GM13977 (cell line): ENCODE measurements at regions not wholly inside any gene's neighbourhood (a gene's known extent, or its start where the extent isn't known, plus 50 kb on each side); places are given as distances from the start of the nearest gene placed in this dataset.

Experiments used
- DNase-seq: peaks from one replicate; pipeline ENCODE4 v3.0.0; 2012; ENCODE audit warnings: low spot score
- CTCF ChIP-seq: IDR thresholded peaks from 2 replicates; pipeline ENCODE4 v1.5.1; 2012; ENCODE audit warnings: mild to moderate bottlenecking, control low read depth; ENCODE audit not compliant: insufficient read depth; ENCODE audit errors: extremely low read depth, missing control alignments
- in situ Hi-C: fragments of 300-500 bp; cut with MboI; formaldehyde crosslinking; loops from one replicate; pipeline ENCODE4 v1.12.0; 2022; ENCODE audit warnings: low sequenced_read_pairs, low pct_unique_long_range_greater_than_20kb, mixed read lengths, inconsistent platforms; ENCODE audit not compliant: unreplicated experiment

GRCh38 chr11:24134879-24135589 lies 361.8 kb upstream of the LUZP2 start:
- no peak for DNase-seq
- TF ChIP-seq CTCF = no peak
- in situ Hi-C loops = no loop called here

GRCh38 chr11:24142062-24142461 lies 354.8 kb upstream of the LUZP2 start:
- no peak for TF ChIP-seq CTCF
- DNase-seq = no peak
- in situ Hi-C loops = no loop called here

GRCh38 chr11:24145411-24145810 lies 351.4 kb upstream of the LUZP2 start:
- in situ Hi-C loops = no loop called here
- DNase-seq = no peak
- TF ChIP-seq CTCF = no peak

DNA sequence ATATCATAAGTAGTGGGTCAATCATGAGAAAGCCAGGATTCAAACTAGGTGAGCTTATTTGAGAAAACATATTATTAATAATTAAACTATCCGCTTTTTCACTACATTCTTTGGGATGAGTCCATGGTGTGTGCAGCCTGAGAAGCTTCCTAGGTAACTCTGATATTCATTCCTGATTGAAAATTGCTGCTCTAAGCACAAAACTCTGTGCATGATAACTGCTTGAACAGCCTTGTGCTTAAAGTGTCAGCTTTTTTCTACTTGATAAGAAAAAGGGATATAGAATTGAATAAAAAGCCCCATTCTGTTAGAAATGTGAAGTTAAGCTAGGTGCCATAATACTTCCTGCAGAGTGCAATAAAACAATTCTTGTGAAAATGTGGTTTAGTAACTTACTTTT lies 343.5 kb upstream of the LUZP2 start:
- no peak for DNase-seq
- TF ChIP-seq CTCF = no peak
- in situ Hi-C loops = no loop called here

- TF ChIP-seq CTCF = no peak
- in situ Hi-C loops = no loop called here
- DNase-seq = no peak
Observed at GRCh38 chr11:24155792-24156191, 341.1 kb upstream of the LUZP2 start.

DNA sequence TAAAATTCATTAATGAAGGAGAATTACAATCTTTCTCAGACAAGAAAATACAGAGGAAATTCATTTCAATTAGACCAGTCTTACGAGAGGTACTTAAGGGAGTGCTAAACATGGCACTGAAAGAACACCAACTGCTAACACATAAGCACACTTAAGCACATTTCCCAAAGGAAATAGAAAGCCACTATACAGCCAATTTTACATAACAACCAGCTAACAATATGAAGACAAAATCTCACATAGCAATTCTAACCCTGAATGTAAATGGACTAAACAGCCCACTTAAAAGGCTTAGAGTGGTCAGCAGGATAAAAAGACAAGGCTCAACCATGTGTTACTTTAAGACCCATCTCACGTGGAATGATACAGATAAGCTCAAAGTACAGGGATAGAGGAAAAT lies 339.5 kb upstream of the LUZP2 start:
- in situ Hi-C loops = no loop called here
- DNase-seq = no peak
- no peak for TF ChIP-seq CTCF
